Stimulated activated CD4-positive, alpha-beta T cell treated with anti-CD3 and anti-CD28 coated beads, Interleukin-2, amount 100 ng/mL, for 24 hours (primary cell): ENCODE measurements at regions not wholly inside any gene's neighbourhood (a gene's known extent, or its start where the extent isn't known, plus 50 kb on each side); places are given as distances from the start of the nearest gene placed in this dataset.
"Not testable (repeated sequence)": the region's sequence is repeated elsewhere in the genome, so short reads cannot be mapped to it uniquely, and the experiment has no call there.

ENCODE experiments used
- DNase-seq, 2 donors: peaks; one replicate each; pipeline ENCODE4 v3.0.0-alpha.2; 2020

DNA sequence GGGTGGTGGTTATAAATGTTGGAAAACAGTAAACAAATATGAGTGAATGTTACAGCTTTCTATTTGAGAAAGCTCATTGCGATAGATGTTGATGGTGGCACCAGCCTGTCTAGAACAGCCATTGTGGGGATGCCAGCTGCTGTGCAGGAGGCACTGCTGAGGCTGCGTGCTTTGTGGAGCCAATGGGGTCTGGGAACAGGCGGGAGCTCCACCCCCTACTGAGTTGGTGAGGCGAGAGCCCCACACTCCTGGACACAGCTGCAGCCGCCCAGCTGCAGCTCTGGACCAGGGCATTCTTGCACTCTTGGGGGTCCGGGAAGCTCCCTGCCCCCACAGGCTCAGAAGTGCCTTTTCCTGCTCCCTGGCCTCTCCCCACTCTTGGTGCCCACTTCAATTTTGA, 1147.1 kb upstream of the LRRTM3 start:
- no peak for DNase-seq

- no peak for DNase-seq
These were observed 1145.9 kb upstream of the LRRTM3 start for GRCh38 chr10:65779985-65780384.

- DNase-seq = no peak
These were observed 1139.6 kb upstream of the LRRTM3 start for GRCh38 chr10:65786279-65786678.

GRCh38 chr10:65787571-65787970, 1138.3 kb upstream of the LRRTM3 start:
- no peak for DNase-seq

- no peak for DNase-seq
These were observed 1137.6 kb upstream of the LRRTM3 start for GRCh38 chr10:65788271-65788670.

- no peak for DNase-seq
These were observed 1133.9 kb upstream of the LRRTM3 start for GRCh38 chr10:65791979-65792378.

DNA sequence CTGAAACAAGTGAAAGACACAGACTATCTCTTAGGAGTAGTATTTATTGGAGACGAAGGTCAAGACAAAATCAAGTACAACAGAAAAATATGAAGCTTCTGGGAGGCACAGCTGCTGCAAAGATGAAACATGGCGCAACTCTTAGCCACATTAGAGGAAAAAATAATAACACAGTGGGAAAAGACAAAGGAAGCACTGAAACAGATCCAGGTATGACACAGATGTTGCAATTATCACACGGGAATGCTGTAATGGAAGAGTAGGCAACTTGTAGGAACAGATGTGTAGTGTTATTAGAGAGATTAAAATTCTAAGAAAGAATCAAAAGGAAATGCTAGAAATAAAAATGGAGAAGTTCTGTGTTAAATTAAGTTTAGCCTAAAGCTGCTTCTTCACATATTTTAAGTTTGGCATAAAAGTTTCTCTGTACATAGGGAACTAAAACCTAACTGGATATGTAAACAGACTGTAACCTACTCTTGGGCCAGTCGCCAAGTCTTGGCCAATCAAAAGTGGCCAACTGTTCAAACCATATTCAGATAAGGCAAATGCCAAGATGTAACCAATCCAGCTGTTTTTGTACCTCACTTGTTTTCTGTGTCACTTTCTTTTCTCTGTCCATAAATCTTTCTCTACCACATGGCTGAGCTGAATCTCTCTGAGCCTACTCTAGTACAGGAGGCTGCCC, 1132.0 kb upstream of the LRRTM3 start:
- no peak for DNase-seq

- DNase-seq = not testable (repeated sequence)
These were observed 1131.0 kb upstream of the LRRTM3 start for GRCh38 chr10:65794861-65795260.

GRCh38 chr10:65796472-65796871, 1129.4 kb upstream of the LRRTM3 start:
- DNase-seq = no peak

DNA sequence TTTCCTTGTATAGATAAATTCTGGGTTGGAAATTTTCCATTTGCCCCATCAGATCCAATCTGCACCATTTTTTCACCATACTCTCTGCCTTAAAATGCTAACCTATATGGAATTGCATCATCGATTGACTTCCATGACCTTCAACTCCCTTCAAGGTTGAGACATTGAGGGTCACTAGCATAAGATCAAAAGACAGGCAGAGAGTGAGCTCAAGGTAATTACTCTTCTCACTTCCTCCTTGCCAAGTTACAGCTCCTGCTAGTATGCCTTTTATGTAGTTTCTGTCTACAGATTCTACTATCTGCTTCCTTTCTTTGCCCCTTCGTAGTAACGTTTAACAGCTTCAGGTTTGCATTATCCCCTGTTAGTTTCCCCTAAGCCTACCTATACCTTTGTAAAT, 1127.7 kb upstream of the LRRTM3 start:
- DNase-seq = no peak

DNA sequence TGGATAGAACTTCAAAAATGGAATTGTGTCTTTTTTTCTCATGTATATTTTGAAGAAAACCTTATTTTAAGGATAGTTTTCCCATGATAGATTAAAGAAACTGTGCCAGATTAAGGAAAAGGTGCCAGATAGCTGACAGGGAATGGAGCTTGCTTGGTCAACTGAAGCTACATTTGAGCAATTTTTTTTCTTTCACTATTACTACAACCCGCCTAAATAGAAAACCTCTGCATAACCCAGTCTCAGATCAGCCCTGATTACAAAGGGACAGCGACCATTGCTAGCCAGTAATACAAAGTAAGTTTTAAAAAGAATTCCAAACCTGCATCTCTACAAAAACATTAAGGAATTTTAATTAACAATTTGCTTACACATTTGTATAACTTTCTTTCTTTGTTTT, 1123.4 kb upstream of the LRRTM3 start:
- DNase-seq = no peak

GRCh38 chr10:65805511-65805910, 1120.3 kb upstream of the LRRTM3 start:
- DNase-seq = no peak

- DNase-seq = no peak
These were observed 1119.8 kb upstream of the LRRTM3 start for GRCh38 chr10:65805993-65806392.

GRCh38 chr10:65808687-65809333, 1117.0 kb upstream of the LRRTM3 start:
- DNase-seq = no peak

- no peak for DNase-seq
These were observed 1113.8 kb upstream of the LRRTM3 start for GRCh38 chr10:65811931-65812525.

GRCh38 chr10:65816536-65816935, 1109.3 kb upstream of the LRRTM3 start:
- DNase-seq = no peak

GRCh38 chr10:65818990-65819389, 1106.8 kb upstream of the LRRTM3 start:
- no peak for DNase-seq

- no peak for DNase-seq
These were observed 1098.5 kb upstream of the LRRTM3 start for GRCh38 chr10:65827359-65827758.

GRCh38 chr10:65838811-65839210, 1087.0 kb upstream of the LRRTM3 start:
- DNase-seq = no peak

DNA sequence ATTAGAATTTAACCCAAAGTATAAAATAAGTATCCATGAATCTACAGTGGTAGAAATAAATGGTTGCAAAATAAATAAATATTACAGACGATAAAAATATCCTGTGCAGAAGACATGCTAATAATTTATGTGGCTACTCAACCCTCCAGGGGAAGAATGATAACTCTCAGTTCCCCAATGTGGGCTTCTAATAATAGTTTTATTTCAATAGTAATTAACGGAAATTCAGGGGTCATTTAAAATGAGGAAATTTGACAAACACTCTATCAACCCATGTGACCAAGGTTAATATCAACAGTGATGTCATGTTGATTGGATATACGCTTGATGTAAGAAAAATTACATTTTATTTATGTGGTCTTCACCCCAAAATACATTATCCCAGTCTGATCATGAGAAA, 1082.6 kb upstream of the LRRTM3 start:
- DNase-seq = no peak

GRCh38 chr10:65845916-65846315, 1079.9 kb upstream of the LRRTM3 start:
- no peak for DNase-seq

DNA sequence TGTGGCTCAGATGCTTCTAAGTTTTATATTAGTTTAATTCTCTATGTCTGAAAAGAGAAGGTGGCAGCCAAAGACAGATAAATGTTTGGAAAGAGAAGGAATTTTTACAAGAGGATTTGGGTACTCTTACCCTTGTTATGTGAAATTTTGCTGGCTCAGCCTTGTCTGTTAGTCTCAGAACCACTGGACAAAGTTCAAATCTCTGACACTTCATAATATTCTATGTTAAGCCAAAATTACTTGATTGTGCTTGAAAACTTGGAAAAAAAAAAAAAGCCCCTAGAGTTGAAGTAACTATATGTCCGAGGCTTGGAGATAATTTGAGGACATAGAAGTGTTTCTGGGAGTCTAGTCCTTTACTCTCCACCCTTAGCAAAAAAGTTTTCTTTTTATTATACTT, 1079.3 kb upstream of the LRRTM3 start:
- no peak for DNase-seq

- no peak for DNase-seq
These were observed 1078.9 kb upstream of the LRRTM3 start for GRCh38 chr10:65846949-65847348.

GRCh38 chr10:65847436-65848230, 1078.2 kb upstream of the LRRTM3 start:
- DNase-seq = no peak
